ENCODE measurements at regions not wholly inside any gene's neighbourhood (a gene's known extent, or its start where the extent isn't known, plus 50 kb on each side); places are given as distances from the start of the nearest gene placed in this dataset.

DNA sequence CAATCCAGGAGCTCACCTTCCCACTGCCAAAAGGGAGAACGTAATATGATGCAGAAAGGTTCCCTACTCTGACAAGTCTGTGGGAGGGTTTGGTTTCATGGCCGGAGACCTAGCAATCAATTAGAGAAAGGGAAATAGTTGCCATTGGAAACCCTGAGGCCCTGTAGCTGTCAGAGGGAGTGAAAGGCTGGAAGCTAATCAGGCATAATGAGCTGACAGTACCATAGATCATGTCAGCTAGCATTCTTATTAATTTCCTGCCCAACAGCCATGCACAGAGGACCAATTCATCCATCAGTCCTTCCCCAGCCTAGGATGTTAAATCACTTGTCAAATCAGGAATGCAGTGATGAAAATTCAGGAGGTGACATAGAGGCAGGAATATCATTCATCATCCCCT, 527.3 kb downstream of the PLPP3 start:
- TF ChIP-seq, protein P1, sequence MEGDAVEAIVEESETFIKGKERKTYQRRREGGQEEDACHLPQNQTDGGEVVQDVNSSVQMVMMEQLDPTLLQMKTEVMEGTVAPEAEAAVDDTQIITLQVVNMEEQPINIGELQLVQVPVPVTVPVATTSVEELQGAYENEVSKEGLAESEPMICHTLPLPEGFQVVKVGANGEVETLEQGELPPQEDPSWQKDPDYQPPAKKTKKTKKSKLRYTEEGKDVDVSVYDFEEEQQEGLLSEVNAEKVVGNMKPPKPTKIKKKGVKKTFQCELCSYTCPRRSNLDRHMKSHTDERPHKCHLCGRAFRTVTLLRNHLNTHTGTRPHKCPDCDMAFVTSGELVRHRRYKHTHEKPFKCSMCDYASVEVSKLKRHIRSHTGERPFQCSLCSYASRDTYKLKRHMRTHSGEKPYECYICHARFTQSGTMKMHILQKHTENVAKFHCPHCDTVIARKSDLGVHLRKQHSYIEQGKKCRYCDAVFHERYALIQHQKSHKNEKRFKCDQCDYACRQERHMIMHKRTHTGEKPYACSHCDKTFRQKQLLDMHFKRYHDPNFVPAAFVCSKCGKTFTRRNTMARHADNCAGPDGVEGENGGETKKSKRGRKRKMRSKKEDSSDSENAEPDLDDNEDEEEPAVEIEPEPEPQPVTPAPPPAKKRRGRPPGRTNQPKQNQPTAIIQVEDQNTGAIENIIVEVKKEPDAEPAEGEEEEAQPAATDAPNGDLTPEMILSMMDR (IDR thresholded peaks at IDR 0.05), result no peak
- no peak for TF ChIP-seq POLR2A (IDR thresholded peaks at IDR 0.05)

Data from testis (tissue), 2 donors.